Osteocyte (in vitro differentiated cells): ENCODE measurements at regions not wholly inside any gene's neighbourhood (a gene's known extent, or its start where the extent isn't known, plus 50 kb on each side); places are given as distances from the start of the nearest gene placed in this dataset.

Experiments
- DNase-seq: peaks from one replicate; pipeline ENCODE4 v3.0.0; 2021; ENCODE audit warnings: mixed read lengths; ENCODE audit not compliant: unreplicated experiment; ENCODE audit errors: extremely low spot score
- H3K27ac Mint-ChIP-seq: one replicate; pipeline ENCODE4 v1.8.0; 2021; ENCODE audit warnings: mild to moderate bottlenecking, mixed read lengths; ENCODE audit not compliant: unreplicated experiment
- H3K27me3 Mint-ChIP-seq: one replicate; pipeline ENCODE4 v1.8.0; 2021; ENCODE audit warnings: mixed read lengths; ENCODE audit not compliant: unreplicated experiment
- H3K36me3 Mint-ChIP-seq: one replicate; pipeline ENCODE4 v1.8.0; 2021; ENCODE audit warnings: mixed read lengths; ENCODE audit not compliant: unreplicated experiment
- H3K4me1 Mint-ChIP-seq: one replicate; pipeline ENCODE4 v1.8.0; 2021; ENCODE audit warnings: mixed read lengths; ENCODE audit not compliant: unreplicated experiment
- H3K4me3 Mint-ChIP-seq: one replicate; pipeline ENCODE4 v1.8.0; 2021; ENCODE audit warnings: mild to moderate bottlenecking, moderate library complexity, mixed read lengths; ENCODE audit not compliant: unreplicated experiment
- H3K9me3 Mint-ChIP-seq: one replicate; pipeline ENCODE4 v1.8.0; 2021; ENCODE audit warnings: mixed read lengths; ENCODE audit not compliant: unreplicated experiment
- TF ChIP-seq, protein P1 (sequence below): fragments of 200-600 bp; sonication (generic); IDR thresholded peaks from 2 replicates; pipeline ENCODE4 v1.5.0; 2021; ENCODE audit warnings: antibody characterized with exemption, mild to moderate bottlenecking, moderate library complexity

DNA sequence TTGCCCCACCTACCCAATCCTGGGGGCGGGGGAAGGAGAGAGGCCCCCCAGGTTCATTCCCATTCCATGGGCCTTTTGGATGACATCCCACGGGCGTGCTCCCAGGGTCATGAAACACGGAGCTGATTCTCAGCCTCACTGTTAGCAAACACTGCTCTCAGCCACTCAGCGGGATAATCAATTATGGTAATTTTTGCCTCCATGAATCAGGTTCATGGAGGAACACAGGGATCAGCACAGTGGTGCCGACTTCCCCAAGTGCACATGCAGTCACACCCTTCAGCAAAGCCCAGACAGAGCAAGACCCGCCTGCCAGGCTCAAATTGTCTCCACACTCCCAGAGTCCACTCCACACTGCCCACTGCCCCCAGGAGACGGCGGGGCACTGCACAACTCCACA lies 164.6 kb downstream of the ENGASE start:
- Mint-ChIP-seq H3K27me3 (peaks cover 14% of the 10 kb centered on the region), H3K4me1 (no peaks in the 10 kb centered on the region), H3K4me3 (no peak overlapping the region), H3K27ac (no peak overlapping the region), H3K36me3 (no peaks in the 10 kb centered on the region), H3K9me3 (no peaks in the 10 kb centered on the region)
- TF ChIP-seq, protein P1, sequence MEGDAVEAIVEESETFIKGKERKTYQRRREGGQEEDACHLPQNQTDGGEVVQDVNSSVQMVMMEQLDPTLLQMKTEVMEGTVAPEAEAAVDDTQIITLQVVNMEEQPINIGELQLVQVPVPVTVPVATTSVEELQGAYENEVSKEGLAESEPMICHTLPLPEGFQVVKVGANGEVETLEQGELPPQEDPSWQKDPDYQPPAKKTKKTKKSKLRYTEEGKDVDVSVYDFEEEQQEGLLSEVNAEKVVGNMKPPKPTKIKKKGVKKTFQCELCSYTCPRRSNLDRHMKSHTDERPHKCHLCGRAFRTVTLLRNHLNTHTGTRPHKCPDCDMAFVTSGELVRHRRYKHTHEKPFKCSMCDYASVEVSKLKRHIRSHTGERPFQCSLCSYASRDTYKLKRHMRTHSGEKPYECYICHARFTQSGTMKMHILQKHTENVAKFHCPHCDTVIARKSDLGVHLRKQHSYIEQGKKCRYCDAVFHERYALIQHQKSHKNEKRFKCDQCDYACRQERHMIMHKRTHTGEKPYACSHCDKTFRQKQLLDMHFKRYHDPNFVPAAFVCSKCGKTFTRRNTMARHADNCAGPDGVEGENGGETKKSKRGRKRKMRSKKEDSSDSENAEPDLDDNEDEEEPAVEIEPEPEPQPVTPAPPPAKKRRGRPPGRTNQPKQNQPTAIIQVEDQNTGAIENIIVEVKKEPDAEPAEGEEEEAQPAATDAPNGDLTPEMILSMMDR, result no peak
- DNase-seq, result no peak

DNA sequence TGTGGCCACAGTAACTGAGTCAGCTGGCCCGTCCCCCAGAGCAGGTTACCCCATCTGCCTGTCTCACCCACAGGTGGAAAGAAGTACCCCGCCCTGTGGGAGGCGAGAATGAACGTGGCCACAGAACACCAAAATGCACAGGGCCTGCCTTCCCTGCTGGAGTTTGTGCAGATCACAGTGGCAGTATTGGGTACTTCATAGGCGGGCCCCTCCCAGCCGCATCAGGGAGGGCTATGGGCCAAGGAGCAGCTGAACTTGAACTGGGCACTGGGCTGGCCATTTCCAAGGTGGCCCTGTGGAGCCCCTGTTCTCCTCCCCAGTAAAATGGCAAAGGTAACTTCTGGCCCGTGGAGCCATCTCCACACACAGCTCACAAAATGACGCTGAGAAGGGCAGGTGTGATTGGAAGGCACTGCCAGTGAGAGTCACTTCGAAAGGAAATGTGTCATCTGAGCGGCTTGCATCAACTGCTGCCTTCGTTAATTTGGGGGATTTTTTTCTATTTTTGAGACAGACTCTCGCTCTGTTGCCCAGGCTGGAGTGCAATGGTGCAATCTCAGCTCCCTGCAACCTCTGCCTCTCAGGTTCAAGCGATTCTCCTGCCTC lies 162.9 kb downstream of the ENGASE start:
- no peak overlapping the region for H3K27ac Mint-ChIP-seq
- H3K4me1 Mint-ChIP-seq, result no peaks in the 10 kb centered on the region
- no peak overlapping the region for H3K4me3 Mint-ChIP-seq
- TF ChIP-seq, protein P1, result no peak
- H3K9me3 Mint-ChIP-seq, result no peaks in the 10 kb centered on the region
- peaks cover 14% of the 10 kb centered on the region for H3K27me3 Mint-ChIP-seq
- no peak for DNase-seq
- H3K36me3 Mint-ChIP-seq, result no peaks in the 10 kb centered on the region

DNA sequence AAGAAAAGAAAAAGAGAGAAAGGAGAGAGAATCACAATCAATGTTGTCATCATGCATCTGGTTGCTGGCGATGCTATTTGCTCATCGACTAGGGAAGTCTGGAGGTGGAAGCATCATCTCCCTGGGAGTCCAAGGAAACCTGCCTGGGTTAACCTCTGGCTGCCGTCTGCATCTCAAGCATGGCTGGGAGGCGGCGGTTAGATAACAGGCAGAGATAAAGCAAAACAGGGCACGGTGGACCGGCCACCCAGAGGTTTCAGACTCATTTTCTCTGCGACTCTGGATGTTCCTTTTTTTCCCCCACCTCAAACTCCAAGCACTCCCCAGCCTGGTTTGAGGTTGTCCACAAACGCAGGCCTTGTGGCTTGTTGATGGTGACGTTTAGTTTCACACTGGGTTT lies 161.2 kb downstream of the ENGASE start:
- Mint-ChIP-seq H3K9me3 (no peaks in the 10 kb centered on the region), H3K36me3 (no peaks in the 10 kb centered on the region), H3K27ac (no peak overlapping the region), H3K27me3 (peaks cover 18% of the 10 kb centered on the region), H3K4me3 (no peak overlapping the region), H3K4me1 (no peaks in the 10 kb centered on the region)
- TF ChIP-seq, protein P1, result no peak
- DNase-seq, result no peak

DNA sequence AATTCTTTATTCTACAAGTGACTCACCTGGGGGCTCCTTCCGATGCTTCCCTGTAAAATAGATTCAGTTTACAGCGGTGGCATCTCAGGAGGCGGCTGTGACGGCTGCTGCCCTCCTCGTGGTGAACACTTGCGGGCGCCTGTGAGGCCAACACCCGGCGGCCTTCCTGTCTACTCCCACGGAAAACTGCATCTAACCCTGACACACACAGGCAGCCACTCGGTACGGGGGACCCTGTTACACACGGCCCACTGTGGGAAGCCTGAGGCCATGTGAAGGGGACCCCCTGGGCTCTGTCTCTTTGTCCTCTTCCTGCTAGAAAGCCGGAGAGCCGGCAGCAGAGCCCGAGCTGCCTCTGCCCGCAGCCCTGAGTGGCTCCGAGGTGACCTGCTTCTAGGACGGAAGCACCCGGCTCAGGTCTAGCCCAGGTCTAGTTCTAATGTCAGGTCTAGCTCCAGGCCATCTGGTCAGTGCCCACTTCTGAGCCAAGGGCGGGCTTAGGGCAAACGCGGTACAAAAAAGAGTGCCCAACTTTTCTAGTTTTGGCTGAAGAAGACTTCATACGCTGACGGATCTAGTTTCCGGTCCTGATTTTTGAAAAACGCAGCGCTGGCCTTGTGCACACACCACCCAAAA lies 159.4 kb downstream of the ENGASE start:
- H3K36me3 Mint-ChIP-seq, result no peaks in the 10 kb centered on the region
- TF ChIP-seq, protein P1, result no peak
- no peak overlapping the region for H3K4me3 Mint-ChIP-seq
- peaks cover 10% of the 10 kb centered on the region for H3K27me3 Mint-ChIP-seq
- no peaks in the 10 kb centered on the region for H3K4me1 Mint-ChIP-seq
- DNase-seq, result no peak
- H3K27ac Mint-ChIP-seq, result no peak overlapping the region
- H3K9me3 Mint-ChIP-seq, result no peaks in the 10 kb centered on the region

DNA sequence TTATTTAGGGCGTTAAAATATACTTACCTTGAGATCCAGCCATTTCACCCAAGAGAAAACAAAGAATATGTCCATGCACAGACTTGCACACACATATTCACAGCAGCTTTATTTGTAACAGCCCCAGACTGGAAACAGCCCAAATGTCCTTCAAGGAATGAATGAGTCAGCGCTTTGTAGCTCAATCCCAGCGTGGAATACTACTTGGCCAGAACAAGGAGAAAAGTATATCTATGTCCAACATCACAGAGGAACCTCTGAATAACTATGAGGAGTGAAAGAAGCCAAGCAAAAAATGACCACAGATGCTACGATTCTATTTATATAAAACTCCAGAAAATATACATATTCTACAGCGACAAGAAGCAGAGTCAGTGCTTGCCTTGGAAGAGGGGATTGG lies 158.3 kb downstream of the ENGASE start:
- Mint-ChIP-seq H3K27me3 (peaks cover 3% of the 10 kb centered on the region), H3K4me1 (no peaks in the 10 kb centered on the region), H3K9me3 (no peaks in the 10 kb centered on the region), H3K4me3 (no peak overlapping the region), H3K27ac (no peak overlapping the region), H3K36me3 (no peaks in the 10 kb centered on the region)
- TF ChIP-seq, protein P1, result no peak
- no peak for DNase-seq
